HEK293T (cell line): ENCODE measurements at regions not wholly inside any gene's neighbourhood (a gene's known extent, or its start where the extent isn't known, plus 50 kb on each side); places are given as distances from the start of the nearest gene placed in this dataset.

ENCODE experiments used
- CTCF ChIA-PET: fragments of 350-600 bp; formaldehyde crosslinking; extraction: SDS; loops from one replicate; lab custom pipeline; 2021; ENCODE audit warnings: antibody characterized with exemption, inconsistent platforms; lab: Yijun Ruan, JAX
- POLR2A ChIA-PET: fragments of 350-600 bp; formaldehyde crosslinking; extraction: SDS; loops from one replicate; lab custom pipeline; 2020; ENCODE audit warnings: antibody characterized with exemption, inconsistent platforms; lab: Yijun Ruan, JAX
- DNase-seq: peaks from one replicate; pipeline ENCODE4 v3.0.0; 2012; ENCODE audit warnings: mixed read lengths; ENCODE audit errors: extremely low spot score
- ARNT ChIP-seq: fragments of 450-650 bp; IDR thresholded peaks from 2 replicates; pipeline ENCODE4 v1.6.1; 2017; ENCODE audit warnings: mild to moderate bottlenecking
- BHLHE40 ChIP-seq: fragments of 450-650 bp; IDR thresholded peaks from 2 replicates; pipeline ENCODE4 v1.6.1; 2016; ENCODE audit warnings: mild to moderate bottlenecking, moderate library complexity, borderline replicate concordance
- CTBP1 ChIP-seq: fragments of 450-650 bp; IDR thresholded peaks from 2 replicates; pipeline ENCODE4 v1.6.1; 2016; ENCODE audit warnings: borderline replicate concordance
- ELF4 ChIP-seq: fragments of 450-650 bp; IDR thresholded peaks from 2 replicates; pipeline ENCODE4 v1.6.1; 2017; ENCODE audit warnings: antibody characterized with exemption
- FOXA1 ChIP-seq: fragments of 450-650 bp; IDR thresholded peaks from 2 replicates; pipeline ENCODE4 v1.6.1; 2016; ENCODE audit warnings: mild to moderate bottlenecking
- FOXK2 ChIP-seq: fragments of 450-650 bp; IDR thresholded peaks from 2 replicates; pipeline ENCODE4 v1.6.1; 2016; ENCODE audit warnings: mild to moderate bottlenecking
- FOXM1 ChIP-seq: fragments of 450-650 bp; IDR thresholded peaks from 2 replicates; pipeline ENCODE4 v1.6.1; 2017; ENCODE audit warnings: mild to moderate bottlenecking, borderline replicate concordance
- HDGF ChIP-seq: fragments of 450-650 bp; IDR thresholded peaks from 2 replicates; pipeline ENCODE4 v1.6.1; 2017; ENCODE audit warnings: antibody characterized with exemption, borderline replicate concordance
- L3MBTL2 ChIP-seq: fragments of 450-650 bp; conservative IDR thresholded peaks from 2 replicates; pipeline ENCODE4 v1.6.1; 2016; ENCODE audit warnings: mild to moderate bottlenecking
- LEF1 ChIP-seq: fragments of 450-650 bp; IDR thresholded peaks from 2 replicates; pipeline ENCODE4 v1.6.1; 2017; ENCODE audit warnings: mild to moderate bottlenecking, borderline replicate concordance
- NFRKB ChIP-seq: fragments of 450-650 bp; IDR thresholded peaks from 2 replicates; pipeline ENCODE4 v1.6.1; 2016; ENCODE audit warnings: mild to moderate bottlenecking, moderate library complexity
- PKNOX1 ChIP-seq: fragments of 450-650 bp; IDR thresholded peaks from 2 replicates; pipeline ENCODE4 v1.6.1; 2016
- SP1 ChIP-seq: fragments of 450-650 bp; IDR thresholded peaks from 2 replicates; pipeline ENCODE4 v1.6.1; 2017
- SUZ12 ChIP-seq: fragments of 450-650 bp; IDR thresholded peaks from 2 replicates; pipeline ENCODE4 v1.6.1; 2016; ENCODE audit warnings: mild to moderate bottlenecking
- TARDBP ChIP-seq: fragments of 450-650 bp; IDR thresholded peaks from 2 replicates; pipeline ENCODE4 v1.6.1; 2016
- ZNF384 ChIP-seq: fragments of 450-650 bp; IDR thresholded peaks from 2 replicates; pipeline ENCODE4 v1.6.1; 2016

- no peak for DNase-seq
- TF ChIP-seq FOXA1 (no peak), ELF4 (no peak), SUZ12 (no peak), CTBP1 (no peak)
- POLR2A ChIA-PET: no interaction called here
- CTCF ChIA-PET: no interaction called here
Measured at GRCh38 chr7:116316838-116317628, 106.7 kb downstream of the TES start.

- DNase-seq: no peak
- ChIA-PET POLR2A (no interaction called here), CTCF (no interaction called here)
- no peak for TF ChIP-seq L3MBTL2
- TF ChIP-seq SP1: no peak
- no peak for TF ChIP-seq BHLHE40
- TF ChIP-seq CTBP1: no peak
- TF ChIP-seq TARDBP: no peak
- TF ChIP-seq HDGF: no peak
- no peak for TF ChIP-seq ZNF384
- no peak for TF ChIP-seq FOXA1
- TF ChIP-seq FOXK2: no peak
- TF ChIP-seq SUZ12: no peak
- TF ChIP-seq FOXM1: no peak
- TF ChIP-seq ELF4: no peak
- TF ChIP-seq PKNOX1: no peak
- TF ChIP-seq LEF1: no peak
- no peak for TF ChIP-seq NFRKB
Measured at GRCh38 chr7:116317907-116318306, 107.6 kb downstream of the TES start.

- ChIA-PET POLR2A (interaction anchor here (0.7 kb wide), 1 partner anchor 114 kb away, joined by 3 read pairs; no protein-coding TSS in a partner anchor), CTCF (no interaction called here)
- TF ChIP-seq PKNOX1 (no peak), ARNT (no peak), ELF4 (no peak), FOXM1 (no peak), FOXA1 (no peak), CTBP1 (no peak)
- no peak for DNase-seq
Measured at GRCh38 chr7:116322541-116322940, 112.2 kb downstream of the TES start.

- TF ChIP-seq FOXM1: no peak
- no peak for TF ChIP-seq FOXA1
- TF ChIP-seq BHLHE40: no peak
- TF ChIP-seq NFRKB: no peak
- TF ChIP-seq ARNT: no peak
- no peak for TF ChIP-seq FOXK2
- TF ChIP-seq SUZ12: no peak
- no peak for TF ChIP-seq CTBP1
- TF ChIP-seq PKNOX1: no peak
- no peak for DNase-seq
- POLR2A ChIA-PET: no interaction called here
- CTCF ChIA-PET: no interaction called here
Measured at GRCh38 chr7:116324582-116324981, 114.2 kb downstream of the TES start.

GRCh38 chr7:116325517-116325916 is 115.2 kb downstream of the TES start:
- CTCF ChIA-PET: no interaction called here
- POLR2A ChIA-PET: no interaction called here
- TF ChIP-seq NFRKB: no peak
- TF ChIP-seq TARDBP: no peak
- TF ChIP-seq SP1: no peak
- no peak for TF ChIP-seq CTBP1
- no peak for TF ChIP-seq PKNOX1
- no peak for TF ChIP-seq FOXM1
- TF ChIP-seq BHLHE40: no peak
- TF ChIP-seq LEF1: no peak
- no peak for TF ChIP-seq L3MBTL2
- no peak for DNase-seq

GRCh38 chr7:116327135-116327534 is 116.8 kb downstream of the TES start:
- POLR2A ChIA-PET: no interaction called here

More at GRCh38 chr7:116327135-116327534, 116.8 kb downstream of the TES start:
- CTCF ChIA-PET: no interaction called here
- DNase-seq: no peak
- TF ChIP-seq SP1 (no peak), HDGF (no peak), CTBP1 (no peak), NFRKB (no peak), BHLHE40 (no peak), FOXA1 (no peak), FOXK2 (no peak), ELF4 (no peak)
